GM23338 (cell line): ENCODE measurements at regions not wholly inside any gene's neighbourhood (a gene's known extent, or its start where the extent isn't known, plus 50 kb on each side); places are given as distances from the start of the nearest gene placed in this dataset.

Experiments used
- CREB1 ChIP-seq: fragments of 250-450 bp; sonication (Bioruptor Pico); IDR thresholded peaks from 2 replicates; pipeline ENCODE4 v1.5.0; 2020; ENCODE audit warnings: low read depth, mild to moderate bottlenecking, moderate library complexity
- CTCF ChIP-seq, 2 experiments: fragments of 200-600 bp in 1 of 2; sonication (generic) in 1 of 2; conservative IDR thresholded peaks; 2 replicates each; pipeline versions ENCODE4 v1.5.1 to v1.6.1; 2016 to 2017; ENCODE audit warnings: antibody characterized with exemption in 2 of 2, low read depth in 2 of 2, mild to moderate bottlenecking in 2 of 2, moderate library complexity in 1 of 2
- ETS1 ChIP-seq: IDR thresholded peaks from 2 replicates; pipeline ENCODE4 v1.6.1; 2016; ENCODE audit warnings: antibody characterized with exemption
- EZH2 ChIP-seq: fragments of 200-600 bp; sonication (generic); IDR thresholded peaks from one replicate; pipeline ENCODE4 v1.8.0; 2017; ENCODE audit warnings: antibody characterized with exemption, mild to moderate bottlenecking, low read depth; ENCODE audit not compliant: unreplicated experiment
- EZH2phosphoT487 ChIP-seq: fragments of 200-600 bp; sonication (generic); IDR thresholded peaks from one replicate; pipeline ENCODE4 v1.8.1; 2018; ENCODE audit warnings: antibody characterized with exemption; ENCODE audit not compliant: unreplicated experiment
- JUNB ChIP-seq: IDR thresholded peaks from one replicate; pipeline ENCODE4 v1.6.1; 2016; ENCODE audit warnings: antibody characterized with exemption; ENCODE audit not compliant: unreplicated experiment
- POLR2AphosphoS5 ChIP-seq: IDR thresholded peaks from 2 replicates; pipeline ENCODE4 v1.6.1; 2016; ENCODE audit warnings: antibody characterized with exemption, low read depth
- REST ChIP-seq: IDR thresholded peaks from one replicate; pipeline ENCODE4 v1.6.1; 2018; ENCODE audit warnings: antibody characterized with exemption; ENCODE audit not compliant: unreplicated experiment
- ZNF331 ChIP-seq: fragments of 250-450 bp; sonication (Bioruptor Pico); IDR thresholded peaks from 2 replicates; pipeline ENCODE4 v1.5.0; 2020; ENCODE audit warnings: low read depth, mild to moderate bottlenecking, moderate library complexity

- TF ChIP-seq EZH2 = no peak
- no peak for TF ChIP-seq CREB1 (CRISPR knock-in tag)
- TF ChIP-seq EZH2phosphoT487 = no peak
- TF ChIP-seq REST = no peak
- TF ChIP-seq JUNB = no peak
- TF ChIP-seq CTCF (conservative IDR thresholded peaks at IDR 0.05; ENCODE audit: low read depth in 2 of 2) = no peak
- TF ChIP-seq ZNF331 (CRISPR knock-in tag) = no peak
- no peak for TF ChIP-seq POLR2AphosphoS5
- TF ChIP-seq ETS1 = no peak
Measured at GRCh38 chr17:79505199-79505598, 105.7 kb downstream of the RBFOX3 start.
